H9 (cell line): ENCODE measurements at regions not wholly inside any gene's neighbourhood (a gene's known extent, or its start where the extent isn't known, plus 50 kb on each side); places are given as distances from the start of the nearest gene placed in this dataset.

Experiments
- DNase-seq: peaks from one replicate; pipeline ENCODE4 v3.0.0-alpha.2; 2017
- H2AFZ ChIP-seq: one replicate; pipeline ENCODE4 v1.6.1; 2013; ENCODE audit warnings: mild to moderate bottlenecking, low read length, control low read depth, moderate library complexity
- H2AK5ac ChIP-seq: 2 replicates; pipeline ENCODE4 v1.6.1; 2013; ENCODE audit warnings: low read length, control low read depth, mixed read lengths; ENCODE audit not compliant: insufficient read length
- H2BK120ac ChIP-seq: one replicate; pipeline ENCODE4 v1.6.1; 2013; ENCODE audit warnings: low read depth, mild to moderate bottlenecking, low read length, control low read depth, inconsistent platforms; ENCODE audit not compliant: poor library complexity, severe bottlenecking
- H2BK12ac ChIP-seq: 2 replicates; pipeline ENCODE4 v1.6.1; 2013; ENCODE audit warnings: low read length, control low read depth, mixed read lengths, low read depth; ENCODE audit not compliant: insufficient read length
- H2BK15ac ChIP-seq: 2 replicates; pipeline ENCODE4 v1.6.1; 2013; ENCODE audit warnings: low read depth, low read length, control low read depth
- H2BK20ac ChIP-seq: one replicate; pipeline ENCODE4 v1.6.1; 2013; ENCODE audit warnings: low read depth, mild to moderate bottlenecking, low read length, control low read depth, inconsistent platforms; ENCODE audit not compliant: poor library complexity, severe bottlenecking
- H2BK5ac ChIP-seq: 2 replicates; pipeline ENCODE4 v1.6.1; 2013; ENCODE audit warnings: low read length, control low read depth, mixed read lengths; ENCODE audit not compliant: insufficient read length
- H3K14ac ChIP-seq: 2 replicates; pipeline ENCODE4 v1.6.1; 2013; ENCODE audit warnings: low read length, control low read depth; ENCODE audit not compliant: insufficient read depth
- H3K18ac ChIP-seq: 2 replicates; pipeline ENCODE4 v1.6.1; 2013; ENCODE audit warnings: low read depth, mild to moderate bottlenecking, mixed read lengths, low read length, control low read depth; ENCODE audit not compliant: insufficient read length
- H3K23ac ChIP-seq: 2 replicates; pipeline ENCODE4 v1.6.1; 2013; ENCODE audit warnings: low read length, control low read depth, mixed read lengths, low read depth; ENCODE audit not compliant: insufficient read length
- H3K23me2 ChIP-seq: 2 replicates; pipeline ENCODE4 v1.6.1; 2013; ENCODE audit warnings: low read depth, mild to moderate bottlenecking, mixed read lengths, low read length, control low read depth; ENCODE audit not compliant: insufficient read length, poor library complexity, severe bottlenecking
- H3K27ac ChIP-seq: 2 replicates; pipeline ENCODE4 v1.5.1; 2013; ENCODE audit warnings: low read length, control low read depth, mixed read lengths, low read depth; ENCODE audit not compliant: insufficient read length
- H3K27me3 ChIP-seq: 2 replicates; pipeline ENCODE4 v1.6.1; 2013; ENCODE audit warnings: low read length, control low read depth, inconsistent platforms; ENCODE audit not compliant: insufficient read depth
- H3K4ac ChIP-seq: 2 replicates; pipeline ENCODE4 v1.6.1; 2013; ENCODE audit warnings: low read depth, mild to moderate bottlenecking, control low read depth, inconsistent platforms, low read length, moderate library complexity
- H3K4me1 ChIP-seq: 2 replicates; pipeline ENCODE4 v1.6.1; 2013; ENCODE audit warnings: low read length, control low read depth, inconsistent platforms; ENCODE audit not compliant: insufficient read depth
- H3K4me2 ChIP-seq: 2 replicates; pipeline ENCODE4 v1.6.1; 2013; ENCODE audit warnings: low read length, control low read depth, mixed read lengths; ENCODE audit not compliant: insufficient read length, insufficient read depth
- H3K56ac ChIP-seq: 2 replicates; pipeline ENCODE4 v1.6.1; 2013; ENCODE audit warnings: low read depth, mild to moderate bottlenecking, mixed read lengths, low read length, control low read depth; ENCODE audit not compliant: insufficient read length
- H3K79me1 ChIP-seq: 2 replicates; pipeline ENCODE4 v1.6.1; 2013; ENCODE audit warnings: low read depth, mild to moderate bottlenecking, moderate library complexity, low read length, control low read depth, inconsistent platforms; ENCODE audit not compliant: insufficient read depth, poor library complexity, severe bottlenecking
- H3K79me2 ChIP-seq: 2 replicates; pipeline ENCODE4 v1.6.1; 2013; ENCODE audit warnings: low read length, control low read depth, inconsistent platforms; ENCODE audit not compliant: insufficient read depth
- H3K9ac ChIP-seq: 2 replicates; pipeline ENCODE4 v1.6.1; 2013; ENCODE audit warnings: low read length, control low read depth, mixed read lengths; ENCODE audit not compliant: insufficient read length; ENCODE audit errors: extremely low read depth
- H3K9me3 ChIP-seq: one replicate; pipeline ENCODE4 v1.6.1; 2013; ENCODE audit warnings: low read depth, low read length, inconsistent platforms; ENCODE audit not compliant: control insufficient read depth
- H3T11ph ChIP-seq: one replicate; pipeline ENCODE4 v1.6.1; 2013; ENCODE audit warnings: mild to moderate bottlenecking, low read length, control low read depth, inconsistent platforms
- H4K20me1 ChIP-seq: one replicate; pipeline ENCODE4 v1.6.1; 2013; ENCODE audit not compliant: control insufficient read depth, insufficient read length, insufficient read depth
- H4K5ac ChIP-seq: 2 replicates; pipeline ENCODE4 v1.6.1; 2013; ENCODE audit warnings: low read depth, mild to moderate bottlenecking, mixed read lengths, low read length, control low read depth; ENCODE audit not compliant: insufficient read length
- H4K8ac ChIP-seq: replicated peaks from 2 replicates; pipeline ENCODE4 v1.6.1; 2013; ENCODE audit warnings: low read length, control low read depth, mixed read lengths, low read depth; ENCODE audit not compliant: insufficient read length
- H4K91ac ChIP-seq: 2 replicates; pipeline ENCODE4 v1.6.1; 2013; ENCODE audit warnings: low read depth, mild to moderate bottlenecking, moderate library complexity, mixed read lengths, low read length, control low read depth; ENCODE audit not compliant: insufficient read length
- H3K27ac Mint-ChIP-seq, 3 experiments: 2 replicates in 2 of 3; 3 replicates in 1 of 3; pipeline ENCODE4 v1.8.0; 2020 to 2021; ENCODE audit warnings: mixed read lengths in 3 of 3, mild to moderate bottlenecking in 1 of 3, moderate library complexity in 1 of 3
- H3K27me3 Mint-ChIP-seq: 2 replicates; pipeline ENCODE4 v1.8.0; 2021; ENCODE audit warnings: low read depth, mild to moderate bottlenecking, moderate library complexity, mixed read lengths
- H3K36me3 Mint-ChIP-seq, 3 experiments: 2 replicates in 2 of 3; 3 replicates in 1 of 3; pipeline ENCODE4 v1.8.0; 2020 to 2021; ENCODE audit warnings: low read depth in 3 of 3, mixed read lengths in 3 of 3; ENCODE audit not compliant: insufficient read depth in 1 of 3
- H3K4me1 Mint-ChIP-seq, 2 experiments: 2 replicates each; pipeline ENCODE4 v1.8.0; 2020; ENCODE audit warnings: mixed read lengths in 2 of 2
- H3K4me3 Mint-ChIP-seq, 2 experiments: 2 replicates in 1 of 2; 3 replicates in 1 of 2; pipeline ENCODE4 v1.8.0; 2020 to 2021; ENCODE audit warnings: mild to moderate bottlenecking in 2 of 2, mixed read lengths in 2 of 2, moderate library complexity in 1 of 2
- H3K9me3 Mint-ChIP-seq, 2 experiments: 2 replicates in 1 of 2; 3 replicates in 1 of 2; pipeline ENCODE4 v1.8.0; 2020; ENCODE audit warnings: mild to moderate bottlenecking in 2 of 2, mixed read lengths in 2 of 2, moderate library complexity in 1 of 2
- CTCF ChIP-seq: fragments of 200-600 bp; sonication (generic); conservative IDR thresholded peaks from 3 replicates; pipeline ENCODE4 v1.8.0; 2021; ENCODE audit warnings: antibody characterized with exemption, mild to moderate bottlenecking
- WGBS: extraction: QIAGEN DNeasy Blood & Tissue Kit; methylation state at CpG from one replicate; pipeline ENCODE4 v1.1.7; 2013; ENCODE audit warnings: missing lambda C conversion rate, low lambda C conversion rate, mixed read lengths; ENCODE audit not compliant: insufficient read length; ENCODE audit errors: extremely low coverage; 5-methylcytosine and 5-hydroxymethylcytosine counted together

DNA sequence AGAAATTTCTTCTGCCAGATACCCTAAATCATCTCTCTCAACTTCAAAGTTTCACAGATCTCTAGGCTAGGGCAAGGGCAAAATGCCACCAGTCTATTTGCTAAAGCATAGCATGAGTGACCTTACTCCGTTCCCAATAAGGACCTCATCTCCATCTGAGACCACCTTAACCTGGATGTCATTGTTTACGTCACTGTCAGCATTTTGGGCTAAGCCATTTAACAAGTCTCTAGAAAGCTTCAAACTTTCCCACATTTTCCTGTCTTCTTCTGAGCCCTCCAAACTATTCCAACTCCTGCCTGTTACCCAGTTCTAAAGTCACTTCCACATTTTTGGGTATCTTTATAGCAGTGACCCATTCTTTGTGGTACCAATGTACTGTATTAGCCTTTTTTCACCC lies 259.2 kb upstream of the KITLG start:
- H2BK15ac ChIP-seq, result no peak overlapping the region
- H3K79me1 ChIP-seq, result no peaks in the 10 kb centered on the region
- H3K4me2 ChIP-seq, result no peak overlapping the region
- H4K91ac ChIP-seq, result no peak overlapping the region
- no peak overlapping the region for H2BK20ac ChIP-seq
- no peak overlapping the region for H2BK12ac ChIP-seq
- Mint-ChIP-seq H3K27ac (0 out of 7 replicates have a peak overlapping the region, but pooled peaks of 1 of the 3 experiments have one; percentile 41), H3K9me3 (peaks cover 22 to 24% of the 10 kb centered on the region in 2 experiments), H3K4me3 (no peak overlapping the region), H3K4me1 (peaks cover 0 to under 1% of the 10 kb centered on the region in 2 experiments; a peak in 1 of 4 replicates), H3K36me3 (peaks cover 13 to 30% (median 23%) of the 10 kb centered on the region in 3 experiments), H3K27me3 (no peaks in the 10 kb centered on the region)
- H3K27ac ChIP-seq, result no peak overlapping the region
- H2AFZ ChIP-seq, result no peak overlapping the region
- no peak overlapping the region for H4K5ac ChIP-seq
- no peak for TF ChIP-seq CTCF
- H3K9me3 ChIP-seq, result peaks cover 12% of the 10 kb centered on the region
- no peak overlapping the region for H3K4ac ChIP-seq
- no peak overlapping the region for H2AK5ac ChIP-seq
- no peak overlapping the region for H3K56ac ChIP-seq
- no peaks in the 10 kb centered on the region for H3K27me3 ChIP-seq
- H3K23me2 ChIP-seq, result no peaks in the 10 kb centered on the region
- H3T11ph ChIP-seq, result no peak overlapping the region
- H4K20me1 ChIP-seq, result no peaks in the 10 kb centered on the region
- H4K8ac ChIP-seq, result no peak overlapping the region
- H2BK5ac ChIP-seq, result no peak overlapping the region
- DNase-seq, result no peak
- WGBS, result no CpG with 5 or more reads among the region's 2 CpGs
- no peak overlapping the region for H3K9ac ChIP-seq
- no peaks in the 10 kb centered on the region for H3K4me1 ChIP-seq
- H3K18ac ChIP-seq, result no peak overlapping the region
- H3K79me2 ChIP-seq, result no peaks in the 10 kb centered on the region
- no peak overlapping the region for H2BK120ac ChIP-seq
- H3K23ac ChIP-seq, result no peak overlapping the region
- H3K14ac ChIP-seq, result no peak overlapping the region
